GM18519 (cell line): ENCODE measurements at regions not wholly inside any gene's neighbourhood (a gene's known extent, or its start where the extent isn't known, plus 50 kb on each side); places are given as distances from the start of the nearest gene placed in this dataset.
"Not testable (repeated sequence)": the region's sequence is repeated elsewhere in the genome, so short reads cannot be mapped to it uniquely, and the experiment has no call there.

Source experiments
- ATAC-seq: cut with Tn5 transposase; IDR thresholded peaks from one replicate; pipeline ENCODE4 v1.9.1; 2021; ENCODE audit warnings: mild to moderate bottlenecking, moderate library complexity; ENCODE audit not compliant: unreplicated experiment, low FRiP score

DNA sequence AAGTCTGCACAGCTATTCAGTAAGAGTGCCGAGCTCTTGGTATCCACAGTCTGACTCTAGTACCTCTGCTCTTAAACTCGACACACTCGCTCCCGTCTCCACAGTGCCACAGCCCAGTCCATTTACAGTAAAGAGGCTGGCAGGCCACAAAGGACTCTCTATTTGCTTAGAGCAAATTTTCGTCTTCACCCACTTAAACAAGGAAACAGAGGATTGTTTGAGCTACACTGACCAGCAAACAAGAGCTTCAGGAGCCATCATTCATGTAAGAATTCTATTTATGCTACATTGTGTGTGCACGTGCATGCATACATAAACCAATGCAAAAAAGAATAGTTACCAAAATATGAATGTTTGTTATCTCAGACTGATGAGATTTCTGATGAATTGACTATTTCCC lies 290.2 kb downstream of the USP46 start:
- no peak for ATAC-seq

DNA sequence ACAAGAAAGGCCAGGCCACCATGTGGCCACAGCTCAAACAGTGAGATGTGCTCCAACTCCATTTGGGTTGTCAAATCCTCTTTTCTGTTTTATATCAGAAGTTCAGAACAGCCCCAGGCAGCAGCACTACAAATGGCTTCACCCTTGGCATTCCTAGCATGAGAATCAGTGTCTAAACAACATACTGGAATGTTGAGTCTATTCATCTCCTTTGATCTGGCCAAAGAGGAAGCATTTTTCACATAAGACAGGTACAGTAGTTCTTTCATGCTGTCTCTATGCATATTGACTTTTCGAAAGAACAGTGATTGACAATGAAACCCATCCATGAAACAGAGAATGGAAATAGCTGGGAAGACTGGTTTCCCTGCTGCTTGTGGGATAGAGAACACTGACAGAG lies 289.5 kb downstream of the USP46 start:
- ATAC-seq = no peak

DNA sequence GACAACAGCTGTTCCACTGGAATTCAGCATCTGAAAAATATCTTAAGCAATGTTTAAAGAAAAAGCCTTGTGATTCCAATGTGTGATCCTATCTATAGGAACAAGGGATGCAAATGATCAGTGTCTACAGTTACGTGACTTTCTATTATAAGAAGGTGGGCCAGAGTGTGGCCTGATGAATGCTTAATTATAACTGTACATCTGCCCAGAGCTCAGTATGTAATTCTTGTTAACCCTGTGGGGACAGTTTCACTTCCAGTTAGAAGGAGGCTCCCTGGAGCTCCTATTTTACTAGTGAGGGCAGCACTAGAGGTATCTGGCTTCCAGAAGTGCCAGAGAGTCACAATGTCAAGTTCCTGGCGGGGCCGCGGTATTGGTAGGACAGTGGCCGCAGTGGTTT lies 288.5 kb downstream of the USP46 start:
- ATAC-seq = no peak

DNA sequence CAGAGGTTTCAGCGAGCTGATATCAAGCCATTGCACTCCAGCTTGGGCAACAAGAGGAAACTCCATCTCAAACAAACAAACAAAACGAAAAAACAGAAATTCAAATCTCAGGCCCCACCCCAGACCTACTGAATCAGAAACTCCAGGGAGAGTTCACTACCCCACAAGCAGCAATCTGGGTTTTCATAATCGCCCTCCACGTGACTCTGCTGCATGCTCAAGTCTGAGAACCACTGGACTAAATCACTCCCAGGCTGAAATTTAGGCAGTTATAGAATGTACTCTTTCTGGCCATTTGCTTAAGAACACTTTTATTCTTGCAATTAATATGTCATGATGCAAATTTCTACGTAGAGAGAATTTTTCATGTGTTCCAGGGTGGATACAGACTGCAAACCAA lies 287.3 kb downstream of the USP46 start:
- no peak for ATAC-seq

DNA sequence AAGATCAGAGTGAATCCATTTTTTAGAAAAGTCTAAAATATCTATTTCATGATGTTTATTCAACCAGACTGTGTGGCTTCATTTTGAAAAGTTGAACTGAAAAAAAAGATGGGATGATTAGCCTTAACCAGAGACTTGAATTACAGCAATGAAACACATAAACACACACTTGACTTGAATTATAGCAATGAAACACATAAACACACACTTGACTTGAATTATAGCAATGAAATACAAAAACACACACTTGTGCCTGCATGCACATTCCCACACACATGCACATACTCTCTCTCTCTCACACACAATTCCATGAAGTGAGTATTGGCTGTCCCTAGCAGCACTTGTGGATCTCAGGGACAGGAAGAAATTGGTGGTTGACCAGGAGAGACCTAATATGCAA lies 286.8 kb downstream of the USP46 start:
- no peak for ATAC-seq

DNA sequence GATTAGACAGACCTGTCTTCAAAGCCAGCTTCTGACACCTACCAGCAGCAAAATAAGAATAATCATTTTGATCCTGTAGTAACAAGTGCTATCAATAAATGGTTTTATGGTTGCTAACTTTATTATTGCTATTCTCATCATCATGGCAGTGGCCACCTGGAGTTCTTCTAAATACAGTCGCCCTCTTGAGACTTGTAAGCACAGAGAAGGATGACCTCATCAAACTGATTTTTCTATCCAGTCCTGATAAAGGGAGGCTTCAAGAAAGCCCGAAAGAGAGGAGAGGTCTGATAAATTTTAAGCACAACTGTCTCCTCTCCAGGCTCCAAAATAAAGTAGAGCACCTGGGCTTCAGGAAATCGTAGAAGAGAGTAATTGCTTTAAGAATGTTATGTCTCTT lies 286.4 kb downstream of the USP46 start:
- no peak for ATAC-seq

DNA sequence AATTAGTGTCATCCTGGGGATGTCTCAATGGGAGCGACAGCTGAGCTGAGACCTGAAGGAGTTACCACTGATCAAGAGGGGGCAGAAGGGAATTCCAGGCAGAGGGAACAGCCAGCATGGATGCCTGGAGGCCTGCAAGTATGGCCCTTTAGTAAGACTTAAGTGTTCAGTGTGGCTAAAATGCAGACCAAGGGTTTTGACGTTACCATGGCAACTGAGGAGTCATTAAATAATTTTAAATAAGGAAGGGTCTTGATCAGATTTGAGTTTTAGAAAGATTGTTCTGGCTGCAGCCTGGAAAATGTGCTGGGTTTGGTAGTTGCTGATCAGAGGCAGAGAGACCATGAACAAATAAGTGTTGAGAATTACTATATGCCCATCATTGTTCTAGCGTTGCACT lies 285.5 kb downstream of the USP46 start:
- ATAC-seq = no peak

DNA sequence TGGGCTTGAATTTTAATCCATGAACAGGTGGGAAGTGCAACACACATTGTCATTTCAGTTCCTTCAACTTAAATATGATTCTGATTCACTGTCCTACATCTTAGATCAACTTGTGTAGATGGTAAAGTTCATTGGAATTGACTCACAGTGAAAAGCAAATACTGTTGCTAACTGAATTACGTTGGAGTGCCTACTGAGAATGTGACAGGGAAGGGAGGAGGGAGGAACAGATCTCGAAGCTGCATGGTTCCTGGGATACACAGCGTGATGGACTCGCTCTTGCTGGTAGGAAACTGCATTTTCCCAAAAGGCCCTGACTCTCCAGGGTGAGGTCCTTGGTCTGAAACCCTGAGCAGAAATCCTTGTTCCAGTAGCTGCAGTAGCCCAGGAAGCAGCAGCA lies 284.2 kb downstream of the USP46 start:
- ATAC-seq = no peak

DNA sequence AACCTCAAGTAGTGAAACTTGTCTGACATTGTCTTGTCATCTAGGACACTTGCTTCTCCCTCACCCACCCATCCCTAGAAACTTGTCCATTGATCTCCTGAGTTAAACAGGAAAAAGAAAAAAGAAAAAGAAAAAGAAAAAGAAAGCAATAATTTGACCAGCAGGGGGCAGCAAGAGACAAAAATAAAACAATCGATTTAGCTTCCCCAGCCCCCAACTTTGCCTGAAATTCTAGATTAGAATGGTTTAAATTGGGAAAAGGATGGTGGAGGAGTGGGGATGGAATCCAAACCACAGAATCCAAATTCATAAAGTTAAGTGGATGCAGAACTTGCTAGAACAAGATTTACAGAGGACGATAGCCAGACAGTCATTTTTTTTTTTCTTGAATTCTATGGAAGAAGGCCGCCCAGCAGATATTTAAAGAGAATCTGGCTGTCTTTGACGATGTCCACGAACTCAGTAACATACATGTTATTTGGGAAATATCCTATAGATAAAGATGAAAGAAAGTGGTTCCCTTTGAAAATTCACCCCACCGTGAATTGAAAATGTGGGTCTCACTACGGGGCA lies 282.9 kb downstream of the USP46 start:
- ATAC-seq = no peak

DNA sequence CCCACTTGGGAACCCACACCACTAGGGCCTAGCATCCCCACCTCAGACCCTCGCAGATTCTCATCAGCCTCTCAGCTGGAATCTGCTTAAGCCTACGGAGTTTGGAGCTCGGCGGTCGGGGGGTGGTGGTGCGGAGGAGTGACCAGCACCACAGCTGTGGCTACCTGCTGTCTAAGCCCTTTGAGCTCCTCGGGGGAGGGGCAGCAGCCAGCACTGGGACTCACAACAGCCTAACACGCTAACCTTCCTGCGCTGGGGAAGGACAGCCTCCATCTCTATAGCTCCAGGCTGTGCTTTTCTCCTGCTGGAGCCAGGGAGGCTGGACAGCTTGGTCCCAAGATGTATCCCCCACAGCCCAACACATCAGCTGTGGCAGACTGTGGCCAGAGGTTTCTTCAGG lies 281.5 kb downstream of the USP46 start:
- no peak for ATAC-seq

DNA sequence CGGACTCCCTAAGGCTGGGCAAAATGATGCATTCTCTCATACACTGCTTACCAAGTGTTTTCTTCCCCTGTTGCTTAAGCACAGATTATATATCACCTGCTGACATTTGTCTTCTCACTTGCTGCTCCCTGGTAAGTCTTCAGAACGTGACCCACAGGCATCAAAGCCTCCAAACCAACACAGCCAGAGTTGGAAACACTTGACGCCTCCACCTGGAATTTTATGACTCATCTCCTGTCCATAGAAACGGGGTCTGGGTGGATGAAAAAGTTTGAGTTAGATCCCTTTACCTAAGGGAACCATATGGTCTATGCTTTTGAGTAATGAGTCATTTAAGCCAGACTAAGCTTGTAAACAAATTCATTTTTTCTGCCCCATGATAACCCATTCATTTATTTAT lies 251.6 kb downstream of the USP46 start:
- no peak for ATAC-seq

DNA sequence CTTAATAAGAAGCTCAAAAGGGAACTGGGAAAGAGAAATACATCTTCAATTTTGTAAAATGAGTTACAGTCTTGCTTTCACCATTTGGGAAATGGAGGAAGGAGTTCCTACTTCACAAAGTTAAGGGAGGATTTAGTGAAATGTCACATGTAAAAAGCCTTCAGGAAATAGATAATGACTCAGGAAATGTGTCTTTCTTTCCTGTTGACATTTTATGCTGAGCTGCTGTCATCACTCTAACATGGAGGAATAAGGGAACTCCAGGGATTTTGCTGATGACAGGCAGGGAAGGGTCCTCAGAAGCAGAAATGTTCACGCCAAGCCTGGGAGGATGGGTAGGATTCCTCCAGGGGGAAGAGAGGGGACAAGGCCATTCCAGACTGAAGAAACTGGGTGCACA lies 251.1 kb downstream of the USP46 start:
- ATAC-seq = no peak

DNA sequence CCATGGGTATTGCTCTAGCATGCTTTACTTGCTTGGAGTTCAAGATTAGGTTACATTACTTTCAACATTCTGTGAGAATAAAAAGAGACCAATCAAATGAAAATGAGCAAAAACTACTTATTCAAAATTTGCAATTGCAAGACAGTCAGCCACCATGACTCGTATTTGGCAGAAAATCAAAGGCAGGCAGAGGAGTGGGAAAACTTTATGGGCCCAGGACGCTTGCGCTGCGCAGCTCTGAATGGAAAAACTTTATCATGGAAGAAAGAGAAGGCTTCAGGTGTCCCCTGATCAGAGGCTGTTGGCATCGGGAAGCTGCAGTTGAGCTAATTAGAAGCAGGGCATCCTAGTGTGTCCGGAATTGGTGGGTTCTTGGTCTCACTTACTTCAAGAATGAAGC lies 250.6 kb downstream of the USP46 start:
- no peak for ATAC-seq

DNA sequence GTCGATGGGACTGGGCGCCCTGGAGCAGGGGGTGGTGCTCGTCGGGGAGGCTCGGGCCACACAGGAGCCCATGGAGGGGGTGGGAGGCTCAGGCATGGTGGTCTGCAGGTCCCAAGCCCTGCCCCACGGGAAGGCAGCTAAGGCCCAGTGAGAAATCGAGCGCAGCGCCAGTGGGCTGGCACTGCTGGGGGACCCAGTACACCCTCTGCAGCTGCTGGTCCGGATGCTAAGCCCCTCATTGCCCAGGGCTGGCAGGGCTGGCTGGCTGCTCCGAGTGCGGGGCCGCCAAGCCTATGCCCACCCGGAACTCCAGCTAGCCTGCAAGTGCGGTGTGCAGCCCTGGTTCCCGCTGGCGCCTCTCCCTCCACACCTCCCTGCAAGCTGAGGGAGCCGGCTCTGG lies 249.3 kb downstream of the USP46 start:
- not testable (repeated sequence) for ATAC-seq

DNA sequence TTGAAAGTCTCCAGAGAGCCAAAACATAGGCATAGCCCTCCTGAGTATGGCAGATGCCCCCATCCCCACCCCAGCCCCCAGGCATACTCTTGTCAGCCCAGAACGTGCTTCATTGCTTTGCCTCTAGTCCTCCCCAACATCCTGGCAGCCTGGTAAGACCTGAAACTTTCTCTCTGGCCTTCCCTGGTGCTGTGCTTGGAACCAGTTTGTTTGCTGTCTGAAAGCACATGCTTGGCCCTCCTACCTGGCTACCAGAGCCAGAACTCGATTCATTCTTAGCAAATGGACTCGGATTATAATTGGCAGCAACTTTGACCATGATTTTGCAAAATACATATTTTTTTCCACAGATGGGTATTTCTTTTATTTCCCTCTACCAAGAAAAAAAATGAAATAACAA lies 248.1 kb downstream of the USP46 start:
- no peak for ATAC-seq

DNA sequence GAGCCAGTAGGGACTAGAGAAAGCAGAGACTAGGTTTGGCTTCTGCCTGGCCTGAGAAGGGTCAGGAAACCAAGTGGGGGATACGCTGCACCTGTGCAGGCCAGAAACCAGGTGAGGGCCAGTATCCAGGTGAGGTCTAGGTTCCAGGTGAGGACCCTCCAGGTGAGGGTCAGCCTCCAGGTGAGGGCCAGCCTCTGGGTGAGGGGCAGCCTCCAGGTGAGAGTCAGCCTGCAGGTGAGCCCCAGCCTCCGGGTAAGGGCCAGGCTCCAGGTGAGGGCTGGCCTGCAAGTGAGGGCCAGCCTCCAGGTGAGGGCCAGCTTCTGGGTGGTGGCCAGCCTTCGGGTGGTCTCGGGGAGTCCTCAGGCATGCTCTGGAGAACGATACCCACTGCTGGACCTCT lies 238.8 kb downstream of the USP46 start:
- ATAC-seq = no peak

DNA sequence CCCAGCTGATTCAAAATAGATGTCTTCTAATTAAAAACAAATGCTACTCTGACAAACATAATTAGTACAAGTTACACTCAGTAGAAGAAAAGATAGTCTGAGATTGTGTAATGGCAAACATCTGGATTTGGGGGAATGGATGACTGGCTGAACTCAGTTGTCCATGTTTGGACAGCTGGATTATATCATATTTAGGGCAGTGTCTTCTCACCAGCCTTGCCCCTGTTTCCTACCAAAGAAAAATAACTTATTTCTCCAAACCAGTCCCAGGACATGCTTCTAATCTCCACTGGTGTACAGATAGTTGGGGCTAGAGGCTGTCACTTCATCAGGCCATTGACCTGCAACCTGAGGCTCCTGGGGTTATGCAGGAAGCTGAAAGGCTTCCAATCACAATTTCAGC lies 237.3 kb downstream of the USP46 start:
- no peak for ATAC-seq

DNA sequence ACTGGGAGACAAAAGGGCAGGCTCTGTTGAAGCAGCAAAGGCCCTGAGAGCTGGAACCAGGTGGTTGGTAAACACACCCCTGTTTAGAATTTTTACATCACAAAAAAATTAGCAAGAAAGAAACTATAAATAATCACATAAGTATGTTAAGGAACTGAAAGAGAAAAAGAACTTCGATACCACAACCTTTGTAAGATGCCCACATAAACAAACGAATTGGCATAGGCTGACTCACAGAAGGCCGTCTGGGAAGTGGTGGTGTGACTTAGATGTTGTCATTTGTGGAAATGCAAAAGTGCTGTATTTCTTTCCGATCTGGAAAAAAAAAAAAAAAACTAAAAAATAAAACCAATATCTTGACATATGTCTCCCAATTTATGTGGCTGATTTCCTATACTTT lies 235.1 kb downstream of the USP46 start:
- ATAC-seq = peak; percentile 67

DNA sequence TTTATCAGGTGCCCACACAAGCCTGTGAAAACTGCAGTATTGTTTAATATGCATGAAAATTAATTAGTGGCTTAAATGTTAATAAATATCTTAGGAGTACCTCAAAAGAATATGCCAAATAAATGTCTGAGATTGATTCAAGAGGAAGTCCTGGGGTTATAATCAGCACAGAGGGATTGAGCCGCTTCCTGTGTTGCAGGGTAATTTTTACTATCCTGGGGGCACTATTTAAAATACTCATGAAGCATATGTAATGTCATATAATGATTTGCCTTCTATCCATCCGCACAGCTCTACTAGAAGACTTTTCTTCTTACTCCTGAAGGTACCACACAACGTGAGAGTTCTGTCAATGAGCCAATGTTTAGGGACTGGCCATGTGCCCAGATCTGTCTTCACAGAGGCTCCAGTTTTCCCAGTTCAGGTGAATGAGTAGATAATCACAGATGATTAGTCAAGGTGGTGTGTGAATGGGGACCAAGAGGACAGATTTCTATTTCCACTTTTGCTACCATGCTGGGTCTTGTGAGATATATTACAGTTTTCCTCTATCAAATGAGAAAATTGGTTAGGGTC lies 233.3 kb downstream of the USP46 start:
- ATAC-seq = no peak

DNA sequence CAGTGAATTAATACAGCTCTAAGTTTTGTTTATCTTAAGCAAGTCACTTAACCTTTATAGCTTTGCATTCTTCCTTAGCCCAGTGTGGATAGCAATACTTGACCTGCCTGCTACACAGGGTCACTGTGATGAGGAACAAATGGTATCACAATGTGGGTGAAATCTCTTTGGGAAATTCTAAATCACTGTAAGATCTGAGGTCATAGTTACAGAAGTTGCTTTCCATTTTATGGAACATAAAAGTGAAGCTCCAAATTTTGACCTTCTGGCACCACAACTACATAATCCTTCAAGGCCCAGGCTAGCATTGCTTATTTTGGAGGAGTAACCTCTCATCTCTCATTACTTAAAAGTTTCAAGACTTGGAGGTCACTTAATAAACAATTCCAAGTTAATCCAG lies 227.7 kb downstream of the USP46 start:
- no peak for ATAC-seq

DNA sequence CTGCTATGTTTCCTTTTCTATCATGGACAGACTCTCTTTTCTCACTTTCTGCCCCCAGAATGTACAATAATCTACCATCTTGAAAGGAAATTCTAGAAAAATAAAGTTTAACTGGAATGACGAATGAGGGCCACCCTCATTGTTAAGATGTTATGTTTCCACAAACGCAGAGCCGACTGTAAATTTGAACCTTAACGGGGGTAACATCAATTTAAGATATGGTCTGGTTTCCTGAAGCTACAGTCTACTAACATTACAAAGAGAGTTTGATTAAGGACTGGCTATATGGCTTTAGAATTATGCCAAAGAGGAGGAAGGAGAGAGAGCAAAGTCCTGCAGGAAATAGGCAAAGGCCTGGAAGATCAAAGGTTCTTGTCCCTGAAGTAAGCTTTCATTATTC lies 227.2 kb downstream of the USP46 start:
- no peak for ATAC-seq

DNA sequence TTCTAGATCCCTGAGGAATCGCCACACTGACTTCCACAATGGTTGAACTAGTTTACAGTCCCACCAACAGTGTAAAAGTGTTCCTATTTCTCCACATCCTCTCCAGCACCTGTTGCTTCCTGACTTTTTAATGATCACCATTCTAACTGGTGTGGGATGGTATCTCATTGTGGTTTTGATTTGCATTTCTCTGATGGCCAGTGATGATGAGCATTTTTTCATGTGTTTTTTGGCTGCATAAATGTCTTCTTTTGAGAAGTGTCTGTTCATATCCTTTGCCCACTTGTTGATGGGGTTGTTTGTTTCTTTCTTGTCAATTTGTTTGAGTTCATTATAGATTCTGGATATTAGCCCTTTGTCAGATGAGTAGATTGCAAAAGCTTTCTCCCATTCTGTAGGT lies 216.6 kb downstream of the USP46 start:
- not testable (repeated sequence) for ATAC-seq

DNA sequence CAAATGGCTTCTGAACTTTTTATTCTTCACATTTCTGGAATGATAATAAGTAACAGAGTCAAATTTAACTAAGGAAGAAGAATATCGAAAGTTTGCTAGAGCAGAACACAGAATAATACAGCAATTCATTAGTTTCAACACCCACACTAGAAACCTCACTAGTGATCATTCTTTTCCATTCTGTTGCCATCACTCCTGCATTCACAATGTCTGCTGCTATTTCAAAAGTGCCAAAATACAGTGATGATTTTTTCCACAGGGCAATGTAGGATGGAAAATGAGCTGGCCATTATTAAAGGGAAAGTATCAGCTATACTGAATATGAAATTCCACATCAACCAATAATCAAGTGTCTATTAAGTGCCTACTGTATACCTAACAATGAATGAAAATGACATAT lies 186.7 kb downstream of the USP46 start:
- ATAC-seq = no peak
